Gastroesophageal sphincter (tissue), 4 donors: ENCODE measurements at regions not wholly inside any gene's neighbourhood (a gene's known extent, or its start where the extent isn't known, plus 50 kb on each side); places are given as distances from the start of the nearest gene placed in this dataset.

Experiments
- ATAC-seq: fragments of 150-250 bp; one replicate; pipeline ENCODE4 v1.9.1; 2016; ENCODE audit warnings: mild to moderate bottlenecking, moderate library complexity
- H3K27ac ChIP-seq, 4 donors: fragments of 200-600 bp; sonication (generic) in 3 of 4; 1 replicate in 3 of 4; 2 replicates in 1 of 4; pipeline ENCODE4 v1.5.1; 2016 to 2019
- H3K27me3 ChIP-seq: fragments of 200-600 bp; sonication (generic); one replicate; pipeline ENCODE4 v1.5.1; 2019
- H3K36me3 ChIP-seq, 2 donors: fragments of 200-600 bp; sonication (generic); one replicate each; pipeline ENCODE4 v1.5.1; 2019; ENCODE audit warnings: control low read depth in 1 of 2
- H3K4me1 ChIP-seq, 3 donors: fragments of 200-600 bp; sonication (generic); 1 replicate in 2 of 3; 2 replicates in 1 of 3; pipeline ENCODE4 v1.5.1; 2016 to 2019; ENCODE audit warnings: control low read depth in 2 of 3
- H3K4me3 ChIP-seq, 2 donors: fragments of 200-600 bp; sonication (generic); one replicate each; pipeline ENCODE4 v1.5.1; 2019; ENCODE audit warnings: mild to moderate bottlenecking in 1 of 2, moderate library complexity in 1 of 2
- H3K9me3 ChIP-seq, 3 donors: fragments of 200-600 bp; sonication (generic); one replicate each; pipeline ENCODE4 v1.5.1; 2017 to 2019; ENCODE audit warnings: control low read depth in 2 of 3
- CTCF ChIP-seq, 4 experiments: fragments of 200-600 bp in 2 of 4; fragments of 450-650 bp in 2 of 4; sonication (generic) in 1 of 4; IDR thresholded peaks; one replicate each; pipeline ENCODE4 v1.5.1; 2017 to 2019; ENCODE audit warnings: antibody characterized with exemption in 4 of 4, mild to moderate bottlenecking in 2 of 4, moderate library complexity in 2 of 4
- EP300 ChIP-seq: sonication (generic); formaldehyde crosslinking; IDR thresholded peaks from one replicate; pipeline ENCODE4 v1.6.1; 2017; ENCODE audit warnings: antibody characterized with exemption, mild to moderate bottlenecking
- POLR2A ChIP-seq, 2 donors: fragments of 450-650 bp; IDR thresholded peaks; one replicate each; pipeline ENCODE4 v1.6.1; 2017; ENCODE audit warnings: antibody characterized with exemption in 2 of 2, mild to moderate bottlenecking in 2 of 2, moderate library complexity in 1 of 2
- POLR2AphosphoS5 ChIP-seq: sonication (generic); formaldehyde crosslinking; IDR thresholded peaks from one replicate; pipeline ENCODE4 v1.6.1; 2017; ENCODE audit warnings: antibody characterized with exemption
- WGBS, 2 donors: methylation state at CpG; one replicate each; pipeline ENCODE4 v1.1.5; 2018; ENCODE audit warnings: low coverage in 1 of 2; 5-methylcytosine and 5-hydroxymethylcytosine counted together

GRCh38 chr2:195451160-195451559, 205.9 kb upstream of the SLC39A10 start:
- ATAC-seq = no peak
- Histone ChIP-seq H3K4me1 (no peaks in the 10 kb centered on the region), H3K9me3 (no peaks in the 10 kb centered on the region), H3K4me3 (no peak overlapping the region), H3K36me3 (no peaks in the 10 kb centered on the region), H3K27ac (no peak overlapping the region), H3K27me3 (no peaks in the 10 kb centered on the region)
- TF ChIP-seq EP300 (no peak), POLR2AphosphoS5 (no peak), CTCF (IDR thresholded peaks at IDR 0.05) (no peak), POLR2A (IDR thresholded peaks at IDR 0.05) (no peak)
- WGBS, 2 donors = 42 to 43% methylated on average over 2 to 4 of the region's 4 CpGs

- Histone ChIP-seq H3K4me3 (no peak overlapping the region), H3K27ac (no peak overlapping the region), H3K36me3 (no peaks in the 10 kb centered on the region), H3K27me3 (no peaks in the 10 kb centered on the region), H3K9me3 (no peaks in the 10 kb centered on the region), H3K4me1 (no peaks in the 10 kb centered on the region)
- WGBS, 2 donors = 25 to 38% methylated on average over 2 of the region's 3 CpGs
- no peak for ATAC-seq
- no peak for TF ChIP-seq CTCF (IDR thresholded peaks at IDR 0.05)
- no peak for TF ChIP-seq POLR2AphosphoS5
- TF ChIP-seq EP300 = no peak
- no peak for TF ChIP-seq POLR2A (IDR thresholded peaks at IDR 0.05)
Observed at GRCh38 chr2:195450552-195451113, 206.4 kb upstream of the SLC39A10 start.

GRCh38 chr2:195447323-195447975, 209.6 kb upstream of the SLC39A10 start:
- WGBS, 2 donors = 69 to 85% methylated on average over 4 to 5 of the region's 5 CpGs

DNA sequence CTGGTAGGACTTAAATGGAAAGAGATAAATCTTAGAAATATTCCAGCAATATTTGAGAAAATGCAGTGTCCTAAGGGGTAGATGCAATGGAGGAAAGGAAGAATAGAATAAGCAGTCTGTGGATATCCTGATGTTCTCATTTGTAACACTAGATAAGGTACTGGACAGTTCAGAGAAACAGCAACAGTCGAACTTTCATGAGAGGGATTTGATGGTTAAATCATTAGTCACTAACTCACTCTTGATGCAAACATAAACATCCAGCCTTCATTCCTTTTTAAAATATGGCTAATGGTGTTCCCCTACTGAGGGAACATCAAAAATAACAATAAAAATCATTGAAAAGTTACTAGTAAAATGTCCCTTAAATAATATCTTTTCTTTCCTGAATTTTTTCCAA, 211.4 kb upstream of the SLC39A10 start:
- TF ChIP-seq POLR2A (IDR thresholded peaks at IDR 0.05) (no peak), EP300 (no peak), POLR2AphosphoS5 (no peak), CTCF (IDR thresholded peaks at IDR 0.05) (no peak)
- Histone ChIP-seq H3K36me3 (no peaks in the 10 kb centered on the region), H3K4me1 (no peaks in the 10 kb centered on the region), H3K27me3 (no peaks in the 10 kb centered on the region), H3K4me3 (no peak overlapping the region), H3K27ac (no peak overlapping the region), H3K9me3 (peaks cover 0 to 23% (median 0%) of the 10 kb centered on the region in 3 donors)
- ATAC-seq = no peak
- 24 to 29% methylated on average over 1 of the region's 1 CpG for WGBS, 2 donors

More at GRCh38 chr2:195447323-195447975, 209.6 kb upstream of the SLC39A10 start:
- H3K36me3 ChIP-seq = no peaks in the 10 kb centered on the region
- TF ChIP-seq POLR2A (IDR thresholded peaks at IDR 0.05) (no peak), CTCF (IDR thresholded peaks at IDR 0.05) (no peak), POLR2AphosphoS5 (no peak), EP300 (no peak)
- H3K9me3 ChIP-seq = peaks cover 0 to 10% (median 0%) of the 10 kb centered on the region in 3 donors
- H3K4me1 ChIP-seq = no peaks in the 10 kb centered on the region
- no peak overlapping the region for H3K4me3 ChIP-seq
- ATAC-seq = no peak
- no peaks in the 10 kb centered on the region for H3K27me3 ChIP-seq
- no peak overlapping the region for H3K27ac ChIP-seq

DNA sequence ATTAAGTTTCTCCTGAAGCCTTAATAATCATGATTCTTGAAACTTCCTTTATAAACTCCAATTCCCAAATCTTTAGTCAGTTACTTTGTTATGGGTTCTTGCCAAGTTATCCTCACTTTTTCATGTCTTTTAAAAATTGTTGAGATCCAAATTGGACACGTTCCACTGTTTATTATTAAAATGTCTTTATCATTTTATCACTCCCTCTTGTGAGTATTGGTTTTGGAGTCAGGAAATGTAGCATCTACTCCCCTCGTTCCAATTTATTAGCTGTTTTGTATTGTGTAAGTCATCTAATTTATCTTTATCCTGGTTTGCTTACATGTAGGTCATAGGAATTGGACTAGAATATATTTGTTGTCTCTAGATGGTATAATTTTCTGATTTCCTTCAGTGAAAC, 213.1 kb upstream of the SLC39A10 start:
- Histone ChIP-seq H3K4me3 (no peak overlapping the region), H3K36me3 (no peaks in the 10 kb centered on the region), H3K27ac (no peak overlapping the region), H3K9me3 (peaks cover 0 to 27% (median 0%) of the 10 kb centered on the region in 3 donors), H3K4me1 (no peaks in the 10 kb centered on the region), H3K27me3 (no peaks in the 10 kb centered on the region)
- ATAC-seq = no peak
- WGBS, 2 donors = 8 to 24% methylated on average over 2 of the region's 2 CpGs
- TF ChIP-seq POLR2A (IDR thresholded peaks at IDR 0.05) = no peak
